ENCODE measurements at regions not wholly inside any gene's neighbourhood (a gene's known extent, or its start where the extent isn't known, plus 50 kb on each side); places are given as distances from the start of the nearest gene placed in this dataset.

DNA sequence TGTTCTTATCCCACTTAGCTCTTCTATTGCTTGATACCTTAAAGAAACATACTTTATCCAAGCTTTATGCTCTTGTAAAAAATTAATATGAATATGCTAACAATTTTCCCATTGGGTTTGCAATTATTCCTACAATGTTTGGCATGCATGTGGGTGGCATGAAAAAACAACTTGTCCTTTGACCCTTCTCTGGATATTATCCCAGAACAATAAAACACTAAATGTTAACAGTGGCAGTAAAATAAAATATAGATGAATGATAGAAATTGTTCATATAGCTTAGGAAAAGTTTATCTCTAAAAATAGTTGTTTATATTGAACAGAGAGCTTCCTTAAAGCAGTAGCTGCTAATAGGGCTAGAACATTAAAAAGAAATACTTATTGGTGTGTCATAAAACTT is 860.5 kb upstream of the LRRC4C start:
- Histone ChIP-seq H3K9ac (ENCODE audit: low read length) (no peak overlapping the region), H3K36me3 (ENCODE audit: control insufficient read depth, insufficient read depth, low read length) (no peaks in the 10 kb centered on the region), H3K4me3 (ENCODE audit: low read length) (no peak overlapping the region), H3K27ac (ENCODE audit: low read depth, low read length) (no peak overlapping the region), H3K4me1 (ENCODE audit: control insufficient read depth, insufficient read depth, low read length) (no peaks in the 10 kb centered on the region), H3K27me3 (ENCODE audit: control insufficient read depth, insufficient read depth, low read length) (no peaks in the 10 kb centered on the region)

DNA sequence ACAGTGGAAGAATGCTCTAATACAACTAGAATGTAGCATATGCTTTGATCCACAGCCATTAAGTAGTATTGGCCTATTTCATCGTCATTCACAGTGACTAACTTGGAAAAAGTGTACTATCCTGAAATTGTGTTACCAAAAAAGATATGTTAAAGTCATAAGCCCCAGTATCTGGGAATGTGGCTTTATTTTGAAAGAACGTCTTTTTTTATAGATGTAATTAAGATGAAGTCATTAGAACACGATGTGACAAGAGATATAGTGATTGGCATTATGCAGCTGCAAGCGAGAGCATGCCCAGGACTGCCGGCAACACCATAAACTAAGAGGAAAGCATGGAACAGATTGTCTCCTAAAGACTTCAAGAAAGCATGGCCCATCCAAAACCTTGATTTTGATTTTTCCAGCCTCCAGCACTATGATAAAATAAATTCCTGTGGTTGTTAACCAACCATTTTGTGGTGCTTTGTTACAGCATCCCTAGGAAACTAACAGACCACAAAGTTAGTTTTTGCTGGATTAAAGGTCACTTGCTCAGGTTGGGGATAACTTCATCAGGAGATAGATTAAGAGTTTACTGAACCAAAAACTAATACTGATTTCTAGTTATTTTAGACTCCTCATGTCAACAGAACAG is 870.6 kb upstream of the LRRC4C start:
- Histone ChIP-seq H3K9ac (ENCODE audit: low read length) (no peak overlapping the region), H3K4me3 (ENCODE audit: low read length) (no peak overlapping the region), H3K36me3 (ENCODE audit: control insufficient read depth, insufficient read depth, low read length) (no peaks in the 10 kb centered on the region), H3K27ac (ENCODE audit: low read depth, low read length) (no peak overlapping the region), H3K27me3 (ENCODE audit: control insufficient read depth, insufficient read depth, low read length) (no peaks in the 10 kb centered on the region), H3K4me1 (ENCODE audit: control insufficient read depth, insufficient read depth, low read length) (no peaks in the 10 kb centered on the region)

DNA sequence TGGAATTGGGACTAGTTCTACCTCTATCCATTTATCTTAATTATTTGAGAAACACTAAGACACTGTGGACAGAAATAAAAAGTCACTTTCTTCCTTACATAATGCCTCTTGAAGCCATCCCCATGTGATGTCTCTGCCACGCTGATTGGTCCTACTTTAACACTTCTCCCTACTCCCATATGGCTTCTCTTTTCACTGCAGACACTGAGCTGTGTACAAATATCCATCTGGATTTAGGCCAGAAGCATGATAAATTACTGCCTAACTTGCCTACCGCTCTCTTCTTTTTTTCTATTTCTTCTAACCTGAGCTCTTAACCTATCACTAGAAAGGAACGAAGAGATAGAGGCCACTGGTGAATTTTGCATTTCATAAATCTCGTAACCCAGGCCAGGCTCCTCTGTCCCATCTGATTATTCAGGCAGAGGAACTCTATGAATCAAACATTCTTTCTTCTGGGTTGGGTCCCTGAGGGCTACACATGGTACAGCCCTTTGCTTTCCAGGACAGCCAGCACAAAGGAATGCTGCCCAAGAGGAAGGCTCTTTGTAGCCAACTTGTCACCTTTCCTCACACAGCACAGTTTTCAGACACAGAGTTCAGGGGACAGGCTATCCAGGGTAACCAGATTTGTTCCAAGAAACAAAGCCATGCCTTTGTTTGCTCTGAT is 878.5 kb upstream of the LRRC4C start:
- no peaks in the 10 kb centered on the region for H3K36me3 ChIP-seq (ENCODE audit: control insufficient read depth, insufficient read depth, low read length)
- no peaks in the 10 kb centered on the region for H3K4me1 ChIP-seq (ENCODE audit: control insufficient read depth, insufficient read depth, low read length)
- no peak overlapping the region for H3K9ac ChIP-seq (ENCODE audit: low read length)
- no peaks in the 10 kb centered on the region for H3K27me3 ChIP-seq (ENCODE audit: control insufficient read depth, insufficient read depth, low read length)
- H3K27ac ChIP-seq (ENCODE audit: low read depth, low read length): no peak overlapping the region
- no peak overlapping the region for H3K4me3 ChIP-seq (ENCODE audit: low read length)

DNA sequence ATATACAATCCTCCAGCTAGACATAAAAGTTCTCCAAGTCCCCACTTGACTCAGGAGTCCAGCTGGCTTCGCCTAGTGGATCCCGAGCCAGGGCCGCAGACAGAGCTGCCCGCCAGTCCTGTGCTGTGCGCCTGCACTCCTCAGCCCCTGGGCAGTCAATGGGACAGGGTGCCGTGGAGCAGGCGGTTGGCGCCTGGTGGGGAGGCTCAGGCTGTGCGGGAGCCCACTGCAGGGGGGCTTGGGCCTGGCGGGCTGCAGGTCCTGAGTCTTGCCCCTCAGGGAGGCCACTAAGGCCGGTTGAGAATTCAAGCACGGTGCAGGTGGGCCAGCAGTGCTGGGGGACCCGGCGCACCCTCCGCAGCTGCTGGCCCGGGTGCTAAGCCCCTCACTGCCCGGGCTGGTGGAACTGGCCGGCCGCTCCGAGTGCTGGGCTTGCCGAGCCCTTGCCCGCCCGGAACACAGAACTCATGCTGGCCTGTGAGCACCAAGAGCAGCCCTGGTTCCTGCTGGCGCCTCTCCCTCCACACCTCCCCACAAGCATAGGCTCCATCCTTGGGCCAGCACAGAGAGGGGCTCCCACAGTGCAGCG is 884.8 kb upstream of the LRRC4C start:
- H3K9ac ChIP-seq (ENCODE audit: low read length): no peak overlapping the region
- H3K36me3 ChIP-seq (ENCODE audit: control insufficient read depth, insufficient read depth, low read length): no peaks in the 10 kb centered on the region
- H3K4me3 ChIP-seq (ENCODE audit: low read length): no peak overlapping the region
- no peaks in the 10 kb centered on the region for H3K4me1 ChIP-seq (ENCODE audit: control insufficient read depth, insufficient read depth, low read length)
- no peak overlapping the region for H3K27ac ChIP-seq (ENCODE audit: low read depth, low read length)
- no peaks in the 10 kb centered on the region for H3K27me3 ChIP-seq (ENCODE audit: control insufficient read depth, insufficient read depth, low read length)

DNA sequence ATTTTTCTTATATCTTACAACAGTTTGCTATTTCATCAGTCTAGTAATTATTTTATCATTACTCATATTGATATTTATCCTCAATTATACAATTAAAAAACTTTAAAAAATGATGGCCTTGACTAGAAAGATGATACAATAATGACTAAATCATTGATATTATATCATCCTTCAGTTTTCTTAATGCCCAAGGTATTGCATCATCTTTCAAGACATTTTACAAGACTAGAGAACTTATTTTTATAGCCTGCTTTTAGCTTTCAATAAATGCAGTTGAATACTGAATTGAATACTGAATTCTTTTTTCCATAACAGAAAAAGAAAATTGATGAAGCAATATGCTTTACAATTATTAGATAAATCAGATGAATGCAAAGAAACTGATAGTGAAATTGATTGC is 886.5 kb upstream of the LRRC4C start:
- Histone ChIP-seq H3K36me3 (ENCODE audit: control insufficient read depth, insufficient read depth, low read length) (no peaks in the 10 kb centered on the region), H3K4me1 (ENCODE audit: control insufficient read depth, insufficient read depth, low read length) (no peaks in the 10 kb centered on the region), H3K4me3 (ENCODE audit: low read length) (no peak overlapping the region), H3K9ac (ENCODE audit: low read length) (no peak overlapping the region), H3K27ac (ENCODE audit: low read depth, low read length) (no peak overlapping the region), H3K27me3 (ENCODE audit: control insufficient read depth, insufficient read depth, low read length) (no peaks in the 10 kb centered on the region)

DNA sequence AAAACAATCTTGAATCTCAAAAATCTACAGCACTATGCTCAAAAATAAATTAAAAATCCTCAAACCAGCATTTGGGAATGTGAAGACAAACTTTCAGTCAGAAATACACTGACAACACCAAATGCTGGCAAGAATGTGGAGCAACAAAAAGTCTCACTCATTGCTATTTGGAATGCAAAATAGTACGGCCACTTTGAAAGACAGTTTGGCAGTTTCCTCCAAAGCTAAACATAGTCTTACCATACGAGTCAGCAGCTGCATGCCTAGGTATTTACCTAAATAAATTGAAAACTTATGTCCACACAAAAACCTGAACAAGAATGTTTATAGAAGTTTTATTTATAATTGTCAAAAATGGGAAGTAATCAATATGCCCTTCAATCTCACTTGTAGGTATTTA is 904.2 kb upstream of the LRRC4C start:
- Histone ChIP-seq H3K9ac (ENCODE audit: low read length) (no peak overlapping the region), H3K36me3 (ENCODE audit: control insufficient read depth, insufficient read depth, low read length) (no peaks in the 10 kb centered on the region), H3K27ac (ENCODE audit: low read depth, low read length) (no peak overlapping the region), H3K4me3 (ENCODE audit: low read length) (no peak overlapping the region), H3K4me1 (ENCODE audit: control insufficient read depth, insufficient read depth, low read length) (no peaks in the 10 kb centered on the region), H3K27me3 (ENCODE audit: control insufficient read depth, insufficient read depth, low read length) (no peaks in the 10 kb centered on the region)

DNA sequence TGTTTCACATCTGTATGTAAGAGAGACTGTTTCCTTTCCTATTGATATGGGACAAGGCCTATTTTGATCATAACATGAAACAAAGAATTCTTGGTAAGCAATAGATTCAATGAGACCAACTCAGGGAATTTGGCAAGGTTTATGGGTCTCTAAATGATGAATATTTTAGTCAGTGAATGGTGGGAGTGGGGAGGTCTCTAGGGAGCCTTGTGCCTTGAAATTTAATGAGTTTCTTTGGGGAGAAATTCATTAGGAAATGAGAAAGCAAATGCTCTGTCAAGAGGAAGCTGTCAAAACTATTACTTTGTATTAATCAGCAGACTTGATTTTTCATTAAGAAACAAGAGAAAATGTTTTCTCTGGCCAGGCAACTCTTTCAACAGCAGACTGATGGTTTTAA is 921.7 kb upstream of the API5 start:
- no peak overlapping the region for H3K9ac ChIP-seq (ENCODE audit: low read length)

DNA sequence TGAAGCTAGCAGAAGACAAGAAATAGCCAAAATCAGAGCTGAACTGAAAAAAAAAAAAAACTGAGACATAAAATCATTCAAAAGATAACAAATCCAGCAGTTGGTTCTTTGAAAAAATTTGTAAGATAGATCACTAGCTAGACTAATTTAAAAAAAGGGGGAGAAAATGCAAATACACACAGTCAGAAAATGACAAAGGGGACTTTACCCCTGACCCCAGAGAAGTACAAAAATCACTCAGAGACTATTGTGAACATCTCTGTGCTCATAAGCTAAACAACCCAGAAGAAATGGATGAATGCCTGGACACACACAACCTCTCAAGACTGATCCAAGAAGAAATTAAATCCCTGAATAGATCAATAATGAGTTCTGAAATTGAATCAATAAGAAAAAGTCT is 914.3 kb upstream of the API5 start:
- Histone ChIP-seq H3K27ac (ENCODE audit: low read depth, low read length) (no peak overlapping the region), H3K9ac (ENCODE audit: low read length) (no peak overlapping the region), H3K4me3 (ENCODE audit: low read length) (no peak overlapping the region), H3K36me3 (ENCODE audit: control insufficient read depth, insufficient read depth, low read length) (no peaks in the 10 kb centered on the region), H3K27me3 (ENCODE audit: control insufficient read depth, insufficient read depth, low read length) (no peaks in the 10 kb centered on the region), H3K4me1 (ENCODE audit: control insufficient read depth, insufficient read depth, low read length) (no peaks in the 10 kb centered on the region)

More for the DNA sequence above, 921.7 kb upstream of the API5 start:
- Histone ChIP-seq H3K36me3 (ENCODE audit: control insufficient read depth, insufficient read depth, low read length) (no peaks in the 10 kb centered on the region), H3K4me1 (ENCODE audit: control insufficient read depth, insufficient read depth, low read length) (no peaks in the 10 kb centered on the region), H3K27me3 (ENCODE audit: control insufficient read depth, insufficient read depth, low read length) (no peaks in the 10 kb centered on the region), H3K4me3 (ENCODE audit: low read length) (no peak overlapping the region), H3K27ac (ENCODE audit: low read depth, low read length) (no peak overlapping the region)

DNA sequence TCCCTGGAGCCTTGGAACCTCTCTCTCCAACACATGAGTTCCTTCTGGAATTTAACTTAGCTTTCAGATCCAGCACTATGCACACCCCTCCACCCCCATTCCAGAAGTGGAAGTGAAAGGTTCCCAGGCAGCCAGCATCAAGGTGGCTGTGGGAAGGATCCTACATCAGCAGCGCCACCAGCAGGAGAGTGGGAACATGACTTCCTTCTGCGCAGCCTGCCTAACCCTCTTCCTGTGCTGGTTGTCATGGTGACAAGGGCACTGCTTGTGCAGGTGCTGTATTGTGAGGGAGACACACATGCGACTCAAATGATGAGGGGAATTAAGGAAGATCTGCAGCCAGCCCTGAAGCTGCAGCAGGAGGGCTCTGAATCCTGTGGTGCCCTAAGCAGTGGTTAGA is 904.5 kb upstream of the API5 start:
- Histone ChIP-seq H3K9ac (ENCODE audit: low read length) (no peak overlapping the region), H3K27ac (ENCODE audit: low read depth, low read length) (no peak overlapping the region), H3K36me3 (ENCODE audit: control insufficient read depth, insufficient read depth, low read length) (no peaks in the 10 kb centered on the region), H3K4me1 (ENCODE audit: control insufficient read depth, insufficient read depth, low read length) (no peaks in the 10 kb centered on the region), H3K4me3 (ENCODE audit: low read length) (no peak overlapping the region), H3K27me3 (ENCODE audit: control insufficient read depth, insufficient read depth, low read length) (no peaks in the 10 kb centered on the region)

DNA sequence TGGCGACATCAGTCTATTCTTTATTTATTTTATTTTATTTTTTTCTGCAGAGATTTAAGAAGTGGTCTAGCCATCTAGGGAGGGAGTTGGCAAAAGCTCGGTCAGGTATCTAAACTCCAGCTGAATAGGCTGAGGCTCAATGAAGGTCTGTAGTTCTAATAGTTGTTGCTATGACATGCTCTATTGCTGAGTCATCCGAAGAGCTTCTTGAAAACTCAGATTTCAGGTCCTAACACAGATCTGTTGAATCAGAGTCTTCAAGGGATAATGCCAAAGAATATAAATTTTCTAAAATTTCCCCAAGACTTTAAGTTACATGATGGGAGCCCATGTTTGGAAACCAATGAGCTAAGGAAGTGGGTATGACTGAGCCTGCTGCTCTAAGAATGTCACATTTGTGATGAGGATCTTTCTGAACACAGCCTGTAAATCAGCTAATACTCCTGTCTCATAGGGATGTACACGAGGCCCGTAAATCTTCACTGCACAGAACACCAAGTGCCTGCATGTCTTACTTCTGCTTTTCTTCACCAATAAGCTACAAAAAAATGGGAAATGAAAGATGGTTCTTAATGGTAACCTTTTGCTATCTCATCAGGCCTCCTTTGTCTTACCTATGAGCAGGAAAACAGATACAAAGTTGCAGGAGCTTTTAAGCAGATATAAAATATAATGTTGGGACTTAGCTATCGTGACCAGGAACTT is 901.4 kb upstream of the API5 start:
- H3K9ac ChIP-seq (ENCODE audit: low read length): no peak overlapping the region
- H3K27ac ChIP-seq (ENCODE audit: low read depth, low read length): no peak overlapping the region
- no peaks in the 10 kb centered on the region for H3K27me3 ChIP-seq (ENCODE audit: control insufficient read depth, insufficient read depth, low read length)
- H3K4me3 ChIP-seq (ENCODE audit: low read length): no peak overlapping the region
- H3K4me1 ChIP-seq (ENCODE audit: control insufficient read depth, insufficient read depth, low read length): no peaks in the 10 kb centered on the region
- H3K36me3 ChIP-seq (ENCODE audit: control insufficient read depth, insufficient read depth, low read length): no peaks in the 10 kb centered on the region

DNA sequence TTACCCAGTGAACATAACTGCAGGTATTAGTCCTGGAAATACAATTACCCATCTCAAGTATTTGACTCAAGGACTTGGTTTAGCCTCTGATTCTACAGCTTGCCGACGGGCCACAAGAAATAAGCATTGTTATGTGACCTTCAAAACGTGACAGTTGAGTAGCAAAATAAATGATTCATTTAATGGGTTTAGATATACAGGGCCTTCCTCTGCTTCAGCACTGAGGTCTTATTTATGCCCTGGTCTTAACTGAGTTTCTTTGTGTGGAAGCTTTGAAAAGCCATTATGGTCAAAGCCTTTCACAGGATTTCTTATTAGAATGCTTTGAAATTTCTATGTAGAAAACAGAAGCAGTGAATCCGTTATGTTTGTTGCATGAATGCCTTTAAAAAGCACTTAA is 899.2 kb upstream of the API5 start:
- H3K27ac ChIP-seq (ENCODE audit: low read depth, low read length): no peak overlapping the region

DNA sequence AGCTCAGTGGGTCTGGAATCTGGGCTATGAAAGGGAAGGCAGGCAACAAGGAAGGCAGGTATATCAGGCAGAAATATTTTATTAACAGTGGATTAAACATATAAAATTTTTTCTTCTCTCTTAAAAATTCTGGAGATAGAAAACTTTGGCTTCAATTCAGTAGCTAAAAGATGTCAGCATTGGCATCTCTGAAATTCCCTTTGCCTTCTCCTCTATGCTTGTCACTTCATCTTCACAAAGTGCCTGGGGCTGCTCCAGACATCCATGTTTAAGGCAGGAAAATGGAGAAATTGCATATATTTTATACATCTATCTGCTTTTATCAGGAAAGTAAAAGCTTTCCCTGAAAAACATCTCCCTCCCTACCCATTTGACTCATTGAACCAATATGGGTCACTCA is 894.1 kb upstream of the API5 start:
- Histone ChIP-seq H3K4me3 (ENCODE audit: low read length) (no peak overlapping the region), H3K27ac (ENCODE audit: low read depth, low read length) (no peak overlapping the region), H3K9ac (ENCODE audit: low read length) (no peak overlapping the region), H3K36me3 (ENCODE audit: control insufficient read depth, insufficient read depth, low read length) (no peaks in the 10 kb centered on the region), H3K27me3 (ENCODE audit: control insufficient read depth, insufficient read depth, low read length) (no peaks in the 10 kb centered on the region), H3K4me1 (ENCODE audit: control insufficient read depth, insufficient read depth, low read length) (no peaks in the 10 kb centered on the region)

More for the DNA sequence above, 899.2 kb upstream of the API5 start:
- Histone ChIP-seq H3K4me3 (ENCODE audit: low read length) (no peak overlapping the region), H3K9ac (ENCODE audit: low read length) (no peak overlapping the region), H3K27me3 (ENCODE audit: control insufficient read depth, insufficient read depth, low read length) (no peaks in the 10 kb centered on the region), H3K36me3 (ENCODE audit: control insufficient read depth, insufficient read depth, low read length) (no peaks in the 10 kb centered on the region), H3K4me1 (ENCODE audit: control insufficient read depth, insufficient read depth, low read length) (no peaks in the 10 kb centered on the region)

Measured in rectal smooth muscle tissue (tissue), 1 donor.